T-helper 9 cell (primary cell): ENCODE measurements at regions not wholly inside any gene's neighbourhood (a gene's known extent, or its start where the extent isn't known, plus 50 kb on each side); places are given as distances from the start of the nearest gene placed in this dataset.
"Not testable (repeated sequence)": the region's sequence is repeated elsewhere in the genome, so short reads cannot be mapped to it uniquely, and the experiment has no call there.

ENCODE experiments used
- DNase-seq: peaks from one replicate; pipeline ENCODE4 v3.0.0-alpha.2; 2020

GRCh38 chr7:142566271-142566670 lies 183.0 kb upstream of the PRSS1 start:
- DNase-seq: no peak

DNA sequence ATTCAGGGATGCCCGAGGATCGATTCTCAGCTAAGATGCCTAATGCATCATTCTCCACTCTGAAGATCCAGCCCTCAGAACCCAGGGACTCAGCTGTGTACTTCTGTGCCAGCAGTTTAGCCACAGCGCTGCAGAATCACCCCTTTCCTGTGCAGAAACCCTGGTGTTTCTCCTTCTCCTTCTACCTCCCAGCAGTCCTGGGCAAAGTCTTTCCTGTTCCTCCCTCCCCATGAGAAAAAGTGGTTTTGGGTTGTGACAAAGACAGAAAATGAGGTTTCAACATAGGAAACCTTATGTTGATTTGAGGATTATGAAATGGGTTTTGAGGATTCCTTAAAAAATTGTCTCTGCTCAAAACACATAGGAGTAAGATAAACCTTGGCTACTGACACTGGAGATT lies 185.1 kb upstream of the PRSS1 start:
- DNase-seq: not testable (repeated sequence)

GRCh38 chr7:142563470-142563869 lies 185.8 kb upstream of the PRSS1 start:
- no peak for DNase-seq

DNA sequence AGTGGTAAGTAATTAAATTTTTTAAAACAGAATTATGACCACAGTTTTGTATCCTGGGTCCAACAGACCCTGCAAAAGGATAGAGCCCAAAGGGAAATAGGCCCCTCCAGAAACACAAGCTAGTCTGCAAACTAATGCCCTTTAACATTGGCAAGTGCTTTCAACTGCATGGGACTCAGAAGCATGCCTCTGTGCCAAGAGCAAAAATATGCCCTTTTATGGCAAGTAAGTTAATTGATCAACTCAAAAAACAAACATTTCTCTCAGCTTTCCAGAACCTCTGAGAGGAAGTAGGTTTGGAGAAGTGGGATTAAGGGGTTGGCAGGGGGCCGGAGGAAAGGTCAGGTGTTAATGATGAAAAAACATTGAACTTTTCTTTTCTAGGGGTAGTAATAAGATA lies 186.6 kb upstream of the PRSS1 start:
- no peak for DNase-seq

- not testable (repeated sequence) for DNase-seq
Observed at GRCh38 chr7:142561396-142561795, 187.9 kb upstream of the PRSS1 start.

DNA sequence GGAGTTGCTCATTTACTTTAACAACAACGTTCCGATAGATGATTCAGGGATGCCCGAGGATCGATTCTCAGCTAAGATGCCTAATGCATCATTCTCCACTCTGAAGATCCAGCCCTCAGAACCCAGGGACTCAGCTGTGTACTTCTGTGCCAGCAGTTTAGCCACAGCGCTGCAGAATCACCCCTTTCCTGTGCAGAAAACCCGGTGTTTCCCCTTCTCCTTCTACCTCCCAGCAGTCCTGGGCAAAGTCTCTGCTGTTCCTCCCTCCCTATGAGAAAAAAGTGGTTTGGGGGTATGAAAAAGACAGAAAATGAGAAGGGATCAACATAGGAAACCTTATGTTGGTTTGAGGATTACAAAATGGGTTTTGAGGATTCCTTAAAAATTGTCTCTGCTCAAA lies 188.5 kb upstream of the PRSS1 start:
- DNase-seq: not testable (repeated sequence)

- no peak for DNase-seq
Observed at GRCh38 chr7:142560166-142560565, 189.1 kb upstream of the PRSS1 start.

DNA sequence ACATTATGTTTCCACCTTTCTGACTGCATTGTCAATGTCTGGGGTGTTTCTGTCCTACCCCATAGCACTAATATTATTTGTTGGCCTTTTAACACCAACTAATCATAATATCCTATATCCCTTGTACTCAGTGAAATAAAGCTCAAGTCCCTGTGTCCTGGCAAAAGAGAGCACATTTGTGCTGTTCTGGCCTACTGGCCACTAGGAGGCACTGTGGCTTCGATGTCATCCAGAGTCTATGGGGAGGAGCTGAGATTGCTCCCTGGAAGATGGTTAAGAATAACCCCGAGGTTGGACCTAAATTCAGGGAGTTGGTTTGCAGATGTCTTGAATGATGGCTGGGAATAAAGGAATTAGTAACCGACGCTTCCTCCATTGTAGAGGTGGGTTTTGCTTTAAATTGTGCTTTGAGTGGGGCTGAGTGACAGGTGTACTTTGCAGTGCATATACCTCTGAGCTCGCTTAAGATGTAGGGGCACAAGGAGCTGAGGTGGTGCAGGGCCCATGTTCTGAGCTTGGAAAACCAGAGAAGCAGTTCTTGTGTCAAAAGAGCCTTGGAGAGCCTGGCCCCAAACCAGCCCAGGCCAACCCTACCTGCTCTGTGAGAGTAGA lies 191.2 kb upstream of the PRSS1 start:
- peak; percentile 36 for DNase-seq

GRCh38 chr7:142556740-142557139 lies 192.5 kb upstream of the PRSS1 start:
- DNase-seq: no peak

DNA sequence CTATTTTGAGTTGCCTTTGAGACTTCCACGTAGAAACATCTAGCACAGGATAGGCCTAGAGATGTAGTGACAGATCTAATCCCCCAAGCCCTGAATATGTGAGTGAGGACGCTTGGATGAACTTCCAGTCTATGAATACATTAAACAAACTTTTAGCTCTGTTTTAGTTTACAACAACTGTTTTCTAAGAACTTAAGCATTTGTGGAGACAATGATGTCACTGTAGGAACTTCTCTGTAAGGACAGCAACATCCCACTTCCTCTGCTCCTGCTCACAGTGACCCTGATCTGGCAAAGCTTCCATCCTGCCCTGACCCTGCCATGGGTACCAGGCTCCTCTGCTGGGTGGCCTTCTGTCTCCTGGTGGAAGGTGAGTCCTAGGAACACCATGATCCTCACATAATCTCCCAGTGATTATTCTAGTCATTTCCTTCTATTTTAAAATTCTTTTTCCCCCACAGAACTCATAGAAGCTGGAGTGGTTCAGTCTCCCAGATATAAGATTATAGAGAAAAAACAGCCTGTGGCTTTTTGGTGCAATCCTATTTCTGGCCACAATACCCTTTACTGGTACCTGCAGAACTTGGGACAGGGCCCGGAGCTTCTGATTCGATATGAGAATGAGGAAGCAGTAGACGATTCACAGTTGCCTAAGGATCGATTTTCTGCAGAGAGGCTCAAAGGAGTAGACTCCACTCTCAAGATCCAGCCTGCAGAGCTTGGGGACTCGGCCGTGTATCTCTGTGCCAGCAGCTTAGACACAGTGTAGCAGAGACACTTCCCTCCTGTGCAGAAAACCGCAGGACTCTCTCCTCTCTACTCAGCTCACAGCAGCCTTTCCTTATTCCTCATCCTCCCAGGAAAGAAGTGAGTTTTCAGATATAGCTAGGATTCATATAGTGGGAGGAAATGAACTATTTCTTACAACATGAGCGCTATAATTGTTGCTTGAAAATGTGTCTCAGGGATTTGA lies 194.4 kb upstream of the PRSS1 start:
- no peak for DNase-seq

DNA sequence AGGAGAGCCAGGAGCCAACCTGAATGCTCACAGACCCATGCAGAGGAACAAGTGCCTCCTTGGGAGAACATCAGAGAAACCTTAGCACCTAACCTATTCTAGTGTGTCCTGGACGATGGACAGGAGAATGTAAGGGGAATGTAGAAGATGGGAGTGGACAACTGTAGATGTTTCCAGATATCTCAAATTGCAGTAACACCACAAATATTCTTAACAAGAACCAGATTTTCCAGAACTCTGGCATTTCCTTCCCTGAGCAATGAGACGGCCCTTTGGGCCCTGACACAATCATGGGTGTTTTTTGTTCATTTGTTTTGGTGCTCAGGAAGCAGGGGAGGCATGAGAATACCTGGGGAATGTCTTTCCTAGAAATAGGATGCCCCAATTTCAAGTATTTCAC lies 196.1 kb upstream of the PRSS1 start:
- DNase-seq: no peak

DNA sequence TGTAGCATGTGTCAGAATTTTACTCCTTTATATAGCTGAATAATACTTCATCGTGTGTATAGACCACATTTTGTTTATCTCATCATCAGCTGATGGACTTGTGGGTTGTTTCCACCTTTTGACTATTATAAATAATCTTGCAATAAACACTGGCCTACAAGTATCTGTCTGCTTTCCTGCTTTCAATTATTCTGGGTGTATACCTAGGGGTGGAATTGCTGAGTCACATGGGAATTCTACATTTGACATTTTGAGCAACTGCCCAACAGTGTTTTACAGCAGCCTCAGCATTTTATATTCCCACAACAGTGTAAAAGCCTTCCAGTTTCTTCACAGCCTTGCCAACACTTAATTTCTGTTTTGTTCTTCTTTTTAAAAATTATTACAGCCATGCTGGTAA lies 200.3 kb upstream of the PRSS1 start:
- no peak for DNase-seq

DNA sequence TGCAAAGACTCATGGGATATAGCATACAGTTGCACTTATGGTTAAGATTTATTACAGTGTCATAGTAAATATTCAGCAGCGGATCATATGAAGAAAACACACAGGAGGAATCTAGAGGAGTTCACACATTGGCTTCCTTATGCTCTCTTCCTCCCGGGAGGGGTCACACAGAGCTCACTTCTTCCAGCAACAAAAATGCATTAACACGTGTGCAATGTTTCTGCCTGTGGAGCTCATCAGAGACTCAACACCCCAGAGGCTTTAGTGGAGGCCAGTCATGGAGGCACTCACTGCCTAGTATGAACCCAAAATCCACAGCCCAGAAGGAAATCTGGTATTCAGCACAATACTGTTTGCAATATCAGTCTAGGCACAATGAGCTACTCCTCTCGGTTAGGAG lies 202.8 kb upstream of the PRSS1 start:
- DNase-seq: no peak

DNA sequence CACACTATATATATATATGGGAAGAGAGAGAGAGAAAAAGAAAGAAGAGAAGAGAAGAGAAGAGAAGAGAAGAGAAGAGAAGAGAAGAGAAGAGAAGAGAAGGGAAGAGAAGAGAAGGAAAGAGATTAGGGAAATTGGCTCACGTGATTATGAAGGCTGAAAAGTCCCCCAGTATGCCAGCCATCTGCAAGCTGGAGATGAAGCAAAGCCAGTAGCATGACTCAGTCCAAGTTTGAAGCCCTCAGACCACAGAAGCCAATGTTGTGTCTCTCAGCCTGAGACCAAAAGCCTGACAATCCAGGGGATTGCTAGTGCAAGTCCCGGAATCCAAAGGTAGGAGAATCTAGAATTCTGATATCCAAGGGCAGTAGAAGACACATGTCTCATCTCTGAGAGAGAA lies 206.3 kb upstream of the PRSS1 start:
- no peak for DNase-seq

GRCh38 chr7:142542105-142542504 lies 207.2 kb upstream of the PRSS1 start:
- DNase-seq: no peak

DNA sequence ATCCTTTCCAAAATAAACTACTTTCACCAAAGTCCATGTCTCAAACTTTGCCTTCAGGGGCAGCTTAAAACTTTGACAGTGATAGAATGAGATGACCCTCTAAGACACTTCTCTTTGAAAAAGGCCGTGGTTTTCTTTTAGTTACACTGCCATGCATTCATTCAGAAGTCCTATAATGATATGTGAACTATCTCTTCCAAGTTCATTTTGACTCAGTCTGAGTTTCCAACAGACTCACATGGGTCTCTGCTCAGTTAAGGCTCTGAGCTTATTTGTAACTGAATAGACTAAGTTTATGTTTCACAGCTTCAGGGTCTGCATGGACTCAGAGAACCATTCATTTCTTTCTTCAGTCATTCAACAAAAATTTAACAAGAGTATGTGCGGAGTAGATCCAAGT lies 208.9 kb upstream of the PRSS1 start:
- DNase-seq: no peak

DNA sequence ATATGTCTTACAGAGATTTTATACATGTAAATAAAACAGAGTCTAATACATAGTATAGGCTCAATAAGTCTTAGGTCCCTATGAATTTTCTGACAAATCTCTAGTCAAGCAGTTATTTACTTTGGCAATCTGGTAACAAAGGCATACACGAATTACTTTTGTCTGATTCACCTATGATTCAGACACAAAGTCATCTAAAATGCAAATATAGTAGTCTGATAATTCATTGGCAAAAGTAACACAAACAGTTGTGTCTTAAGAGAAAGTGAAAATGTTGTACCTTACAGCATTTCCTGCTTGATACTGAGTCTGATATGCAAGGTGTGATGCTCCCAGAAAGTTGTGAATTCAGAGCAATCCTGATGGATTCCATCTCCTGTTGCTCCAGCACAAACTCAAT lies 209.4 kb upstream of the PRSS1 start:
- DNase-seq: no peak

- DNase-seq: no peak
Observed at GRCh38 chr7:142537760-142538159, 211.5 kb upstream of the PRSS1 start.

DNA sequence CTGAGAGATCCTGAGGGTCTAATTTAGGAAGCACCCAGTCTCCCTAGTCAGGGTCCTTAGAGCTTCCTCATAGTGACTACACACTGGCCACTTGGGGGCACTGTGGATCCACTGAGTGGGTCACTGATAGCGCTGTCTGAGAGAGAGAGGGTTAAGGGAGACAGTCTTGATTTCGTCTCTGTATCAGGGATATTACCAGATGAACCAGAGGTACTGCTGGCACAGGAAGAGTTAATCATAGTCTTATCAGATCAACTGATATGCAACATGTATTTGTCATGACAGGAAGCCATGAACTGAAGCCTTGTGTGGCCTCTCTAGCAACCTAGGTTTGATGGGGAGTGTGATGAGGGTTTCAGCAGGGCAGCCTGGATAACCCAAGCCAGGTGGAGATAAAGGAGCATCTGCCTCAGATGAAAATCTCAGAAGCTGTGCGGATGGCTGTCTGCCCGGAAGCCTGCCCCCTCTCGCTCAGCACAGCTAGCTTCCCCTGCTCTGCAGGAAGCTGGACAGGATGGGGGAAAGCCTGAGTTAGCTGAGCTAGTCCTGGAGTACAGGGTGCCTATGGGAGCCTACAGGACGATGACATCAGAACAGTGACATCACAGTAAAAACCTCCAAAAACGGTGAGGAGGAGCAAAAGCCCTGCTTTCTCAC lies 214.0 kb upstream of the PRSS1 start:
- peak; percentile 52 for DNase-seq

DNA sequence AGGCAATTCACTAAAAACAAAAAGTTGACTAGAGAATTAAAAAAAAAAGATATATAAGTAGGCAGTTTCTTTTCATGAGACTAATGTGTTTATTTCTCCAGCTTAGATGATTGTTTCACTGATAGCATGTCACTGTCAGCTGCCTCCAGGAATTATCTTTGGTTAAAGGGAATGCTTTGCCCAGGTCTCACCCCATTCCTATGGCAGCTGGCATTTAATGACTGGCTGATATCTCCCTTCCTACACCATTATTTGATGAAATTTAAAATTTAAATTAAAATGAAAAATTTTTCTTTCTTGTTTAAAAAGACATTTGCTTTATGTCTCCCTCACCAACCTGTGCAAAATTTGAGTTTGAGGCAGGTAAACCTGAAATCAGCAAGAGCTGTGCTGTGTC lies 214.5 kb upstream of the PRSS1 start:
- no peak for DNase-seq

DNA sequence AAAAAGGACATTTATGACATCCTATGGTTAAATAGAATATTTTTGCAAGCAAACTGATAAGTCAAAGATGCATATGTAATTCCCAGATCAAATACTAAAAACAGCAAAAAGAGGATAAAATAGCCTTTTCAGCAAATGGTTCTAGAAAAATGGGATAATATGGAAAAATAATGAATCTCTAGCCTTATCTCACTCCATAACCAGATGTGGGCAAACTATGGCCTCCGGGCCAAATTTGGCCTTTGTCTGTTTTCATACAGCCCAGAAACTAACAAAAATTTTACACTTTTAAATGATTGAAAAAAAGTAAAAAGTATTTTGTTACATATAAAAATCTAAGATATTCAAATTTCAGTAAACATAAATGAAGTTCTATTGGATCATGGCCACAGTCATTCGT lies 215.4 kb upstream of the PRSS1 start:
- no peak for DNase-seq

- DNase-seq: no peak
Observed at GRCh38 chr7:142529591-142529990, 219.7 kb upstream of the PRSS1 start.

- DNase-seq: no peak
Observed at GRCh38 chr7:142528608-142529408, 220.5 kb upstream of the PRSS1 start.
